ENCODE measurements at regions not wholly inside any gene's neighbourhood (a gene's known extent, or its start where the extent isn't known, plus 50 kb on each side); places are given as distances from the start of the nearest gene placed in this dataset.
A peak's percentile ranks its signal among the peaks of the same experiment; 100 is the strongest.
"Not testable (repeated sequence)": the region's sequence is repeated elsewhere in the genome, so short reads cannot be mapped to it uniquely, and the experiment has no call there.

GRCh38 chr16:87140211-87141200 lies 176.7 kb downstream of the C16orf95 start:
- intact Hi-C loops (cut with DNase I), result no loop called here
- DNase-seq (ENCODE audit: low spot score) (peak; percentile 54), ATAC-seq (peak; percentile 63)

GRCh38 chr16:87141402-87141801 lies 175.8 kb downstream of the C16orf95 start:
- DNase-seq (ENCODE audit: low spot score) (no peak), ATAC-seq (no peak)
- intact Hi-C loops (cut with DNase I), result no loop called here

DNA sequence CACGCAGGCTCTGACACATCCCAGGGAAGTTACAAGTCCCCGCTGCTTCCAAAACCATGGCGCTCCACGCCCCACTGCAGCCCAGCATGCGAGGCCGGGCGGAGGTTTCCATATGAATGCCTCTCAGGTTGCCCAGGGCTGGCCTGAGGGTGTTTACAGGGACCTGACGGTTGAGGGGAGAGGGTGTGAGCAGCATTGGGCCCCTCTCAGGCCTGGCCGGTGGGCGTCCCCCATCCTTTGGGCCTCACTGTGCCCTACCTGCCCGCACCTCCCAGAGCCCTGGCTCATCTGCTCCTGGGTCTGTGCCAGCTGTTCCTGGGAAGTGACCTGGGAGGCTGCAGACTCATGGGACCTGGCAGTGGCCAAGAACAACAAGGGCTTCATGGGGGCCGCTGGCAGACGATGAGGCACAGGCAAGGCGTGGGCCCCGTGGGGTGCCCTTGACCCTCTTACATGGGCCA lies 173.5 kb downstream of the C16orf95 start:
- DNase-seq (ENCODE audit: low spot score) (no peak), ATAC-seq (peak; percentile 29)
- intact Hi-C loops (cut with DNase I), result no loop called here

GRCh38 chr16:87144232-87144631 lies 173.0 kb downstream of the C16orf95 start:
- intact Hi-C loops (cut with DNase I), result no loop called here
- DNase-seq (ENCODE audit: low spot score), result no peak
- no peak for ATAC-seq

DNA sequence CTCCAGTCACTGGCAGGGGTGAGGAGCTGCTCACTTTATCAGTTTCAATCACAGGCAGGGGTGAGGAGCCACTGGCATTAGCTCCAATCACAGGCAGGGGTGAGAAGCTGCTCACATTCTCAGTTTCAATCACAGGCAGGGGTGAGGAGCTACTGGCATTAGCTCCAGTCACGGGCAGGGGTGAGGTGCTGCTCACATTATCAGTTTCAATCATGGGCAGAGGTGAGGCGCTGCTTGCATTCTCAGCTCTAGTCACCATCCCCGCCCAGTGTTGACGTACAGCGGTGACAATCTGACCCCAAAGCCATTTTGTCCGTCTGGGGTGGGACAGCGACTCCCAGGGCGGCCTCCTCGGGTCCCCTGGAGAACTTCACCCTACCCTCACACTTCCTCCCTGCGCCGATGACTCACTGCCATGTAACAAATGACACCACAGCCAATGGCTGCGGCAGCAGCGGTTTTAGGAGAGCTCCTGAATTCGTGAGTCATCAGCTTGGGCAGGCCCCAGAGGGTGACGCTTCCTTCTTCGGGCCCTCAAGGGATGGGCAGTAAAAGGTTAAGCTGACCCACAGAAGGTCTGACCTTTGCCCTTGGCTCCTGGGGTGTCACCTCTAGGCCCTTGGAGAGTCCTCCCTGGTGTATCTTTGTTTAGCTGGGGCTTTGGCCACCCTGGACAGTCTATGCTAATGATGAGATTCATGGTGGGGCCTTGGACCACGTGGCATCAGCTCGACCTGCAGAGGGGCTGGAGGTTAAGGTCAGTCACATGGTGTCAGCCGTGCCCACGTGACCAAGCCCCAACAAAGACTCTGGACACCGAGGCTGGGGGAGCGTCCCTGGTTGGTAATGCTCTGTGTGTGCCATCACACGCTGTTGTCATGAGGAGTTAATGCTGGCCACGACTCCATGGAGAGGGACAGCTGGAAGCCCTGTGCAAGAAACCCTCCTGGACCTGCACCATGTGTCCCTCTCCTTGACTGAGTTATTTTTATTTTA lies 171.7 kb downstream of the C16orf95 start:
- DNase-seq (ENCODE audit: low spot score) (no peak), ATAC-seq (no peak)
- intact Hi-C loops (cut with DNase I), result no loop called here

- intact Hi-C loops (cut with DNase I), result no loop called here
- DNase-seq (ENCODE audit: low spot score), result no peak
- no peak for ATAC-seq
These were observed 170.5 kb downstream of the C16orf95 start for GRCh38 chr16:87146676-87147075.

DNA sequence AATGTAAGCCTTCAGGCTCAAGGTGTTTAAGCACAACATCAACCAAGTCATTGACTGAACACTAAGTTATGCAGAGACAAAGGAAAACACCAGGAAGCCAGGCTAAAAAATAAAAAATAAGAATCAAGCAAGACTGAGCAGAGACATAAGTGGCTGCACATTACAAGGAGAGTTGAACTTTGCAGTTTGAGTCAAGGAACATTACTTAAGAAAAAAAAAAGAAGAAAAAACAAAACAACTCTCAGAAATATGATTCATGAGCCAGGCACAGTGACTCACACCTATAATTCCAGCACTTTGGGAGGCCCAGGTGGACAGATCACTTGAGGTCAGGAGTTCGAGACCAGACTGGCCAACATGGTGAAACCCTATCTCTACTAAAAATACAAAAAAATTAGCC lies 168.1 kb downstream of the C16orf95 start:
- no peak for ATAC-seq

GRCh38 chr16:87150262-87150661 lies 166.9 kb downstream of the C16orf95 start:
- no peak for ATAC-seq
- intact Hi-C loops (cut with DNase I), result no loop called here
- DNase-seq (ENCODE audit: low spot score), result no peak

More for the DNA sequence above, 168.1 kb downstream of the C16orf95 start:
- intact Hi-C loops (cut with DNase I), result no loop called here
- DNase-seq (ENCODE audit: low spot score), result no peak

GRCh38 chr16:87150681-87151280 lies 166.4 kb downstream of the C16orf95 start:
- no peak for ATAC-seq
- intact Hi-C loops (cut with DNase I), result no loop called here
- no peak for DNase-seq (ENCODE audit: low spot score)

DNA sequence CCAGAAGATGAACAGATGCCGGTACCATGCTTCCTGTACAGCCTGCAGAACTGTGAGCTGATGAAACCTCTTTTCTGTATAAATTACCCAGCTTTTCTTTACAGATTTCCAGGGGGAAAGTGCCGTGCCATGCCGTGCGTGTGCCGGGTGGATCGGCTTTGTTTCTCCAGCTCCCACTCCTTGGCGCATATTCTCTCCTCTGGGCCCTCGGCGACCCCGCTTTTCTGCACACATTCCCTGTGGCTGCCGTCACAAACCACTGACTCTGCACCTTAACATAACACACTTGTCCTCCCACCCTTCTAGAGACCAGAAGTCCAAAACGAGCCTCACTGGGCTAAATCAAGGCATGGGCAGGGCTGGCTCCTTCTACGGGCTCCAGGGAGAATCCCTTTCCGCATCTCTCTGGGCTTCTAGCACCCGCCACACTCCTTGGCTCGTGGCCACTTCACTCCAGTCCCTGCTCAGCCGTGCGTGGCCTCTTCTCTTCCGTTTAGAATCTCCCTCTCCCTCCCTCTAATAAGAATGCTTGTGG lies 164.9 kb downstream of the C16orf95 start:
- intact Hi-C loops (cut with DNase I), result no loop called here
- DNase-seq (ENCODE audit: low spot score) (no peak), ATAC-seq (no peak)

DNA sequence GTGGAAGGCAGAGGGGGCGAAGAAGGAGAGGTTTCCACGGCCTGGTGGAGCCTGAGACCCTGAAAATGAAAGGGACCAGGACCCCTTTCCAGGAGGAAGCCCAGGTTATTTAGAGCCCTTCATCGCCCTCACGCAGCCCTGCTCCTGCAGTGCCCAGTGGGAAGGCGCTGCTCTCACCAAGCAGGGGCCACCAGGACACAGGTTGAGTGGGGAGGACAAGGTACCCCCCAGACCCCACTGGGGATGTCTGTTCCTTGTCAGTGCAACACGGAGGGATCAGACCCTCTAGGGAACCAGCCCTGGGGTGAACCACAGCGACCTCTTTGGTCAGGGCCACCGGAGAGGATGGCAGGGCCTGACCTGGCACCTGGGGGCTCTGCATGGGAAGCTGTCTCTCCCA lies 163.9 kb downstream of the C16orf95 start:
- intact Hi-C loops (cut with DNase I), result no loop called here

GRCh38 chr16:87155315-87155714 lies 161.9 kb downstream of the C16orf95 start:
- ATAC-seq; DNase-seq (ENCODE audit: low spot score); intact Hi-C loops (cut with DNase I): not testable (repeated sequence)

More for the DNA sequence above, 163.9 kb downstream of the C16orf95 start:
- ATAC-seq (no peak), DNase-seq (ENCODE audit: low spot score) (no peak)

DNA sequence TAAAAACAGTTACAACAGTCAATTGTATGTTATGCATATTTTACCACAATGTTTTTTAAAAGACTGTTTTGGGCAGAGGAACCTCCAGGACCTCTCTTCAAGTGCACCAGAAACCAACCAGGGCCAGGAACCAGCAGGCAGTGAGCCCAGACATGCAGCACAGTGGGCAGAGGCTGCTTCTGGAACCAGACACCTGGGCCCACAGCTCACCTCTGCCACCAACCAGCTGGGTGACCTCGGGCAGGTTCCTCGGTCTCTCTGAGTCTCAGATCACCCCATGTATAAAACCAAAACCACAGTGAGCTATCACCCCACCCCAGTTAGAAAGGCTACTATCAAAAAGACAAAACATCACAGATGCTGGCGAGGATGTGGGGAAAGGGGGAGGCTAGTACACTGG lies 161.0 kb downstream of the C16orf95 start:
- intact Hi-C loops (cut with DNase I), result no loop called here
- DNase-seq (ENCODE audit: low spot score) (no peak), ATAC-seq (no peak)

DNA sequence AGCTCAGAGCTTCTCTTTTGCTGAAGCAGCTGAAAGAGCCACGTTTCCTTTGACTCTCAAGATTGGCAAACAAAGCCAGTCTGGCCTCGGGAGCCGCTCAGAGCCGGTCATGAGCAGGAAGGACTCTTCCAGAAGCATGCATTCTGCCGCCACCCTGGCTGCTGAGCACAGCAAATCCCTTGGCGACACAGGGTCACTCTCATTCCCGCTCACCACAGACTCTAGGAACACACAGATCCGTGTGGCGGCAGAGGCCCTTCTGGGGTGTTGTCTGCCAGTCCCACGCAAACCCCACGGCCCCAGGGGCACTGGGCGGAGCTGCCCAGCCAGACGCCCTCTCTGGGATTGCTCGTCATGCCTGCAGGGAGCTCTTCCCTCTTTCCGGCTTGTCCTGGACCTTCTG lies 157.0 kb downstream of the C16orf95 start:
- ATAC-seq, result peak; percentile 84
- no peak for DNase-seq (ENCODE audit: low spot score)
- intact Hi-C loops (cut with DNase I), result no loop called here

DNA sequence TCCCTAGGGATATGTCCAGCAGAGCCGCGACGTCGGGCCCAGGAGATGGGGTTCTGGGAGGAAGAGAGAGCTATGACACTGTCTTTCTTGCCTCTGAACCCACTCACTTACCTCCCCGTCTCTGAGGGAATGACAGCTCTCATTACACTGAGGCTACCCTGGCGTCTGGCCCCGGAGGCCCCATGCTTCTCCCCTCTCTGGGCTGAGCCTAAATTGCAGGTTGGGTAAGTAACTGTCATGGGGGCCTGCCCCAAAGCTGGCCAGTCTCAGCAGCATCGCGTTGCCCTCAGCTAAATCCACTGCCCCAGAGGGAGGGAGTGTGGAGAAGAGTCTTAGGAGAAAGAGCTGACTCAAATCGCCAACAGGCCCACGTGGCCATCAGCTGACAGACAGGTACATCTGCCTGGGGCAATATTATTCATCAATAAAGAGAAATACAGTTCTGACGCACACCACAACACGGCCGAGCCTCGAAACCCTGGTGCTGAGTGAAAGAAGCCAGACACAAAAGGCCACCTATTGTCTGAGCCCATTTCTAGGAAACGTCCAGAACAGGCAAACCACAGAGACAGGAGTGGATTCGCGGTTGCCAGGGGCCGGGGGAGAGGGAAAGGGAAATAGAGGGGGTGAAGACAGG lies 156.4 kb downstream of the C16orf95 start:
- intact Hi-C loops (cut with DNase I), result no loop called here
- ATAC-seq (peak; percentile 27), DNase-seq (ENCODE audit: low spot score) (no peak)

GRCh38 chr16:87161410-87161809 lies 155.8 kb downstream of the C16orf95 start:
- DNase-seq (ENCODE audit: low spot score); ATAC-seq; intact Hi-C loops (cut with DNase I): not testable (repeated sequence)

DNA sequence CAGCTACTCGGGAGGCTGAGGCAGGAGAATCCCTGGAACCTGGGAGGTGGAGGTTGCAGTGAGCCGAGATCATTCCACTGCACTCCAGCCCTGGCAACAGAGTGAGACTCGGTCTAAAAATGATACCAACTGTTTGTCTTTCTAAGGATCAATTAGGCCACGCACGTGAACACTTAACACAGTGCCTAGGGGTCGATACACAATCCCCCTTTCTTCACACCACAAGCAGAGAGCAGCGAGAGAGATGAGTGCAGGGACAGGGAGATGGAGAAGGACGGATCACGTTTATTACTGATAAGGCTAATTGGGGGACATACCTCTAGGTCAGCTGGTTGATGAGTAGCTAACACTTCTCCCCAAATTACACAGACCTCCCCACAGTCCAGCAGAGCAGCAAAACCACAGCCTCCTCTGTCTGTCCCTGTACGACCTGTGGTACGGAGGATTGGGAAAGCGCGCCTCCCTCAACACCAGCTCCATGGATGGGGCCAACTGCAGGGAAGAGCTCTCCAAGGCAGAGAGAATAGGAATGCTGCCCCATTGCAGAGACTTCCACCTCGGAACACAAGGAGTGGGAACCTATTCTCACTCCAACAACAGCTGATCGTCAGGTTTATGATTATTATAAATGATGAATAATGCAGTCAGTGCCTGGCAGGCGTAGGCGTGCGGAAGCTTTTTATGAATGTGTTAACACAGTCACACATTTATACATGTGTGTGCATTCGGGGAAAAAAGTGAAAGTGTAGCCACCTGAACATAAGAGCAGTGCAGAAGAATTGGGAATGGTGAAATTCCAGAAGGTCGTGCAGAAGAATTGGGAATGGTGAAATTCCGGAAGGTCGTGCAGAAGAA lies 155.1 kb downstream of the C16orf95 start:
- ATAC-seq (no peak), DNase-seq (ENCODE audit: low spot score) (no peak)
- intact Hi-C loops (cut with DNase I), result no loop called here

Data from sciatic nerve (tissue), 2 donors.